Right forelimb (tissue), 1 donor: ENCODE measurements at regions not wholly inside any gene's neighbourhood (a gene's known extent, or its start where the extent isn't known, plus 50 kb on each side); places are given as distances from the start of the nearest gene placed in this dataset.
"Not testable (repeated sequence)": the region's sequence is repeated elsewhere in the genome, so short reads cannot be mapped to it uniquely, and the experiment has no call there.

Experiments
- DNase-seq: peaks from one replicate; pipeline ENCODE4 v3.0.0-alpha.2; 2018

DNA sequence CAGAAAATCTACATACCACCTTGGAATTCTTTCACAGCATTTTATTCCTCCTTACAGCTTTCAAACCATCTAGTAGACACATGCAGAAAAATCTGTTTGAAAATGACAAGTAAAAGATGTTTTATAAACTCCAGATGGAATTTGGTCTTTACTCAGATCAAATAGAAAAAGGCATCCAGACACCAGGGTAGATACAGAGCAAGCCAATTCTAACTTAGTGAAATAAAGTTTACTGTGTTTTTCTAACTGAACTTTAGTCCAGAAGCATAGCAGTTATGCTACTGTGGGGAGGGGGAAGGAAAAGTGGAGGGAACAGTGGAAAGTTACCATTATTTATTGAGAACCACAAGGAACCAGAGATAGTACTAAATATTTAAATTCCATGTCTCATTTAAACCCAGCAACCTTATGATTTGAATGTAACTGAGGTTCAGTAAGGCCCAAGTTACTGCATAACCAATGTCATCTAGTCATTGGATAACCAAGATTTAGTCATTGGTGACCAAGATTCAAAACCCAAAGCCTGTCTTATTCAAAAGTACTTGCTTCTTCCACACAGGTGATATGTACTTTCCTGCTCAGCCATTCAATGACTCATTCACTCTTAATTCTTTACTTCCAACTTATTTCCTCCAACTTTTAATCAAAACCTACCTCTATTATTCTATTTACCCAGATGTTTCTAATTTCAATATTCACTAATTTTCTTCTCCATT, 57.7 kb downstream of the RAD51AP2 start:
- no peak for DNase-seq

DNA sequence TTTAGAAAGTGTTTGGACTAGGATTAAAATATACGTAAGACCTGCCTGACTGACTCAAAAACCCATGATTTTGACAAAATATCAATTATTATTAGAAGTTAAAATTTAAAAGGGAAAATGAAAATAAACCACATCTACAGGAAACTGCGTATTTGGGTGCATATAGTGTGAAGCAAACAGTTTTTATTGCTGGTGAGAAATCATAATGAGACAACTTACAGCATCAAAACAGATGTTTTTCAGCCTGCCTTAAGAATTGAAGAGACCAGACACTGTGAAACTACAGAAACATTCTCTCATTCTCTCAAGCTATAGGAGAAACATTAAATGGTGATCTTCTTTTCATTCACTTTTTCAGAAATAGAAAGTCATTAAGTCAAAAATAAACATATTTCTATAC, 62.9 kb downstream of the RAD51AP2 start:
- DNase-seq = no peak

DNA sequence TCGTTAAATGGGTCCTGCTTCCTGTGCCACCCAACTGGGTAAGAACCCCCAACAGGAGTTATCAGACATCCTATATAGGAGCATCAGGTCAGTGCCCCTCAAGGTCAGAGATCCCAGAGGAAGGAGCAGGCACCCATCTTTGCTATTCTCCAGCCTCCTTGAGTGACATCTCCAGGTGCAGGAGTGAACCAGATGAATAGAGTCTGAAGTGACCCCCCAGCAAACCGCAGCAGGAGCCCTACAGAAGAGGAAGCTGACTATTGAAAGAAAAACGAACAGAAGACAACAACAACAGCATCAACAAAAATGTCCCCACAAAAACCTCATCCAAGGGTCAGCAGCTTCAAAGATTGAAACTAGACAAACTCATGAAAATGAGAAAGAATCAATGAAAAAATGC, 72.0 kb downstream of the RAD51AP2 start:
- not testable (repeated sequence) for DNase-seq

DNA sequence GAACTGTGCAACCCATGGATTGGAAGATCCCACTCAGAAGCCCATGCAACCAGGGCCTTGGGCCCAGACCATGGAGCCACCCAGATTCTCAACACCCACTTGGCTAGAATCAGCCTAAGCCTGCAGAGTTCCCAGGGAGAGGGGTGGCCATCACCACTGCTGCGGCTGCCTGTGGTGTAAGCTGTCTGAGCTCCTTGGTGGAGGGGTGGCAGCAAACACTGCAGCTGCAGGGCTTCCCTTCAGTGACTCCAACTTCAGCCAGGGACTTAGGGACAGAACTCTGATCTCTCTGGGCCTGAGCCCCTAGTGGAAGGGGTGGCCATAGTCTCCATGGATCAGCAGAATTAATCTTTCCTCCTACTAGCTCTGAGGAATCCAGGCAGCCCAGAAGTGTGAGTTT, 72.5 kb downstream of the RAD51AP2 start:
- no peak for DNase-seq

DNA sequence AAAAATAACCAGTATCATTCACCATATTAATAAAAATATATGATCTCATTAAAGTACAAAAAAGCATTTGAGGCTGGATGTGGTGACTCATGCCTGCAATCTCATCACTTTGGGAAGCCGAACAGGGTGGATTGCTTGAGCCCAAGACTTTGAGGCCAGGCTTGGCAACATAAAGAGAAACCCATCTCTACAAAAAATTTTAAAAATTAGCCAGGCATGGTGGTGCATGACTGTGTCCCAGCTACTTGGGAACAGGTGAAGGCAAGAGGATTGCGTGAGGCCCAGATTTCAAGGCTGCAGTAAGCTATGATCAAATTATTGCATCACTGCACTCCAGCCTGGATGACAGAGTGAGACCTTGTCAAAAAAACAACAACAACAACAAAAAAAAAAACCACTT, 75.9 kb downstream of the RAD51AP2 start:
- no peak for DNase-seq

DNA sequence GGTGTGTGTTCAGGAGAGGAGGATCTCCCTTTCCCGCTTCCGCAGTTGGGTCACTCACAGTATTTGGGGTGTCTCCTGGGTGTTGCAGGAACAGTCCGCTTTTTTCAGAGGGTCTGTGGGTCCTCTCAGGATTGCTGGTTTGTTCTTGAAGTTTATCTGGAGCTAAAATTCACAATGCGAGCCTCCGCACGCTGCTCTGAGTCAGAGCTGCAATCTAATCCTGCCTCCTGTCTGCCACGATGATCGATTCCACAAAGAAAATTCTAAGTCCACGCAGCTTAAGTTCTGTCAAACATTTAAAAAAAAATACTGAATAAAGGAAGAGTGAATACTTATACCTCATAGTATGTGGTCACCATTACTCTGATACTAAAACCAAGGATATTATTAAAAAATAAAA, 76.5 kb downstream of the RAD51AP2 start:
- no peak for DNase-seq

DNA sequence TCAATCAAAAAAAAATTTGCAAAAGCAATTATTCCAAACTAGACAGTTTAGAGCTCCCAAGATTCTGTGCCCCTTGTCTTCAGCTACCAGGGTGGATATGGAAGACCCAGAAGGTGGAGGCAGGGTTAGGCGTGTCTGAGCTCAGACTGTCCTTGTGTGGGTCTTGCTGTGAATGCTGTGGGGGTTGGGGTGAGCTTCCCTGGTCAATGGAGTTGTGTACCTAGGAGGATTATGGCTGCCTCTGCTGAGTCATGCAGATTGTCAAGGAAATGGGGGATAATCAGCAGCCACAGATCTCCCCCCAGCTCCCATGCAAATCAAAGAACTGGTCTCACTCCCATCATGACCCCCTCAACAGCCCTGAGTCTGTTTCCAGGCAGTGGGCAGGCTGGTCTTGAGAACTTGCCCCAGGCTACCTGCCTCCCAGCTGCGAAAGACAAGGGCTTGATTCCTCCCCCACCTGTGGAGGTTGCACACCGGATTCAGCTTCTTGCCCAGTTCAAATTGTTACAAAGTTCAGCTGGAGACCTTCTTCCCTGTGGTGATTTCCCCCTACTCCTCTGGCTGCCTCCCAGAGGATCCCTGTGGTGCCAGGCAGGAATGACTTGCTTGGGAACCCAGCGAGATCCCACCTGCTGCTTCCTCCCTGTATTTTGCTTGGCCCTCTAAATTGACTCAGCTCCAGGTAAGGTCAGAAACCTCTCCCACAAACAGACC, 77.0 kb downstream of the RAD51AP2 start:
- DNase-seq = no peak

DNA sequence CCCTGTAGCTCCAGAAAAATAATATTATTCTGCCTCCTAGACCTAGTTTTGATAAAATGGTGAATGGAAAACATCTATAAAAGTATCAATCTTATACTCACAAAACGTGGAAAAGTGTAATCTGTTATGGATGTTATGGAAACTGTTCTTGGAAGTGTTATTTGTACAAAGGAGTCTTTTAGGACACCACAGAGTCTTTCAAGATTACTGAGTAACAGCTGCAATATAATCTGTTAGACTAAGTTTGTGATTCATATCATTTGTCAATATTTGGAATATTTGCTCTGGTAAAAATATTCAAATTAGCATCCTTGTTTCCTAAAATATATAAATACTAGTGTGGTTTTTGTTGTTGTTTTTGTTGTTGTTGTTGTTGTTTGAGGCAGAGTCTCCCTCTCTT, 87.9 kb downstream of the RAD51AP2 start:
- DNase-seq = no peak

DNA sequence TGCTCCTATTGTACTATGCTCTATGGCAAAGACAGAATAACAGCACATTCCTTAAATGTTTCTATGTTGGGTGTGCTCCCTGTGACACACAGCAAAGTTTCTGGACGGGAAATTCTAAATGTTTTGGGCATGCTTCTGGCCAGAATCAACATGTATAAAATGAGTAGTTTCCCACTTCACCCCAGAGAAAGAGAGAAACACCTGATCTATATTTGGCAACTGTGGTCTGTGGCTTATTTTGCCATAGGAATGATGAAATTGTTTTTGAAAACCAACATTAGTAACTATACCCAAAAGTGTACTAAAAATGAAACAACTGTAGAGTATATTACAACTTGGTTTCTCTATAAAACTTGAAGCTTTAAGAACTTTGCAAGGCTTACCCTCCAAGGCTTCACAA, 89.1 kb downstream of the RAD51AP2 start:
- DNase-seq = no peak

DNA sequence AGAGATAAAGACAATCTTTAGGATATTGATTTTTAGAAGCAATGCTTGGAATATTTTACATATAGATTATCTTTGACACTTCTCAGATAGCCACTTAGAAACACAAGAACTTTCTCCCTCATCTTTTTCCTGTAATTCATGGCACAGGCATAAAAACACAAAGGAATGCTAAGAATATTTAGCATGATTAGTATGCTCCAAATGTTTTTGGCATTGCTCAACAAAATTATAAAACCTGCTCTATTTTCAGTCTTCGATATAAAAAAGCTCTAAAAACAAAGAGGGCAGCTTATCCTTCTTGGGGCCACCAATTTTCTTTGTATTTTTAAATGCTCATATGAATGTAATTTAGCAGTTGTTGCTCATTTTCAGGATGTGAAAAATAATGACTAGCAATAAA, 90.8 kb downstream of the RAD51AP2 start:
- no peak for DNase-seq

DNA sequence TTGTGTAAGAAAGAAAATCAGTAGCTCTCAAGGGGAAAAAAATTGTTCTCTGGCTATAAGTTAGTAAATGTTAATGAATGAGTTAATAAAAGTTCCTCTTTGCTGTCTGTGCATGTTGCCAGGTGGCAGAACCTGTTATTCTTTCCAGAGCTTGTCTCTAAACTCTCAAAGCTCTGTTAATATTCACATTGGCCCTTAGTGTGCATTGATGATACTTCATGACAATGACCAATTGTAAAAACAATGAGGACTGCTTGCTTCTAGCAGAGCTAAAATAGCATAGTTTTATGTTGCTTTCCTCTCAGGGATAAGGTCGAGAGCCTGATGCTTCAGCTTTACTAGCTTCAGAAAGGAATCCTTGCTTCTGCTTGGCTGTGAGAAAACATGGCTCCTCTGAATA, 91.5 kb downstream of the RAD51AP2 start:
- no peak for DNase-seq

DNA sequence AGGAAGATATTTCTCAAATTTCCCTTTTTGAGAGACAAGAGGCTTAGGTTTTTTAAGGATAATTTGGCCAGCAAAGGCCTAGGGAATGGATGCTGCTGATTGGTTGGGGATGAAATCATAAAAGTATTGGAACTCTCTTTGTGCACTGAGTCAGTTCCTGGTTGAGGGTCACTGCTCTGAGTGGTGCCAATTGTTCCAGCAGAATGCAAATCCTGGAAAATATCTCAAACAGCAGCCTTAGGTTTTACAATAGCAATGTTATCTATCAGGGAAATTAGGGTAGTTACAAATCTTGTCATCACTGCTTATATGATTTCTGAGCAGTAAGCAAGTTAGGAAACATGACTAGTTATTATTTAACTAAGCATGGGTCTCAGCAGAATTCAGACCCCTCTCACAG, 96.2 kb downstream of the RAD51AP2 start:
- DNase-seq = no peak

DNA sequence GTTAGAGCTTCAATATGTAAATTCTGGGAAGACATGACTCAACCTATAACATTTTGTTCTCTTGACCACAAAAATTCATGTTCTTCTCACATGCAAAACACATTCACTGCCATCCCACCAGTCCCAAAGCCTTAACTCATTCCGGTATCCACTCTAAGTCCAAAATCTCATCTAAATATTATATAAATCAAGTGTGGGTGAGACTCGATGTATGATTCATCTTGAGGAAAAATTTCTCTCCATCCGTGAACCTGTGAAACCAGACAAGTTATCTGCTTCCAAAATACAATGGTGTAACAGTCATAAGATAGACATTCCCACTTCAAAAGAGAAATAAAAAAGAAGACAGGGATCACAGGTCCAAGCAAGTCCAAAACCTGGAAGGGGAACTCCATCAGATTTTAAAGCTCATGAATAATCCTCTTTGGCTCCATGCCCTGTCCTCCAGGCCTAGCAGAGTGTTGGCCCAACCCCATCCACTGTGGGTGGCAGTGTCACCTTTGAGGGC, 101.3 kb downstream of the RAD51AP2 start:
- DNase-seq = no peak

DNA sequence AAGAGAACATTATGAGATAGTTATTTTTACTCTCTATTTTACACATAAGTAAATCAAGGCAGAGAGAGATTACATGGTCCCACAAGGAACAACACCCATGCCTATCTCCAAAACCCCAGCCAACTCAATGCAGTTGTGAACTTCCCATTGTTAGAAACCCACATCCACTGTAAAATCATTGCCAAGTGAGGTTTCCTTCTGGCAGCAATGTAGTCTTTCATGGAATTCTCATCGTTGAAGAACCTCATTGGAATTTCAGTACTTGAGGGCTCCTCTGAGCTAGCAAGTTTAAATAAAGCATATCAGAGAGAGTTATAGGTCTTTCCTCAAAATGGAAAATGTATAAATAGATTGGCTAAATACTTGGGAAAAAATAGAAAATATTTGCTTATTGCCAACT, 105.2 kb downstream of the RAD51AP2 start:
- DNase-seq = no peak

DNA sequence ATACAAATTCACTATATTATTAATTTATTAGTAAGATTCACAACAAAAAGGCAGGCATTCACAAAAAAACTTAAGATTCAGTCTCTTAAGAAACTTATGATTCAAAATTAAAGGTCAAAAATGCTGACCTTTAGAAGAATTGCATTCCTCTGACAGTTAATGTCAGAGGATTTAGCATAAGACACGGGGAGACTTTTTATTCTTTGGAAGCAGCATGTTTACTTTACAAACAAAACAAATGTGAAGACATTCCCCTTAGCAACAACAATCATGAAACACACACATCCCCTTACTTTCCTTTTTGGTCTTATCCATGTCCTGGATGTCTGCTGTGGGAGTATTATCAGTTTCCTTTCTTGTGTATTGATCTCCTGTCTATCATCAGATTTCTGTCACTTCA, 117.1 kb downstream of the RAD51AP2 start:
- DNase-seq = no peak

DNA sequence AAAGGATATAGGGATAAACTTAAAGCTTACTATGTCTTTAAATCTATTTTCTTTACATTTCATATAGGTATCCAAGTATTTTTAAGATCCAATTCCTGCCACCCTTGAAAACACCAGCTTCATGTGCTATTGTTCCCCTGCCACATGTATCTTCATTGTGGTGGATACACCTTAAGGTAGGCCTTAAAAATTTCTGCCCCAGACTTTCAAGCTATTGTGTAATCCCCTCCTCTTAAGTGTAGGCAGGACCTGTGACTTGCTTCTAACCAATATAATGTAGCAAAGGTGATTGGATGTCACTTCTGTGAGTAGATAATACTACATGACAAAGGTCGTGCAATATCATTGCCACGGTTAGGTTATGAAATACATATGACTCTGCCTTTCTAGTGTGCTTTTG, 119.5 kb downstream of the RAD51AP2 start:
- DNase-seq = no peak

DNA sequence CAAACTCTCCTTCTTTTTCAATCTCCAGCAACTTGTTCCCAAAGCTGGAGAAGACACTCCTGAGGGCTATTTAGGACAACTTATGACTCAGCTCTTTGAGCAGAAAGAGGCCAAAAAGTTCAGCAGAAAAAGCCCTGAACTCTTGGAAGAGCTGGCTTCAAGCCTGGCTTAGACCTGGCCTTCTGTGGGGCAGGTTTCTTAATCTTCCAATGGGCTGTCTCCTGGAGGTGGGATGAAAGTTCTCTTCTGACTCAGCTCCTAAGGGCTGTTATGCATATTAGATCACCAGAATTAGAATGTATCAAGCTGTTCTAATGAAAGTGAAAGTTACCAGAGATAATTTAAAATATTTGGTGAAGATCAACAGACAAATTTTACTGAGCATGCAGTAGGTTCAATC, 129.4 kb downstream of the RAD51AP2 start:
- no peak for DNase-seq

DNA sequence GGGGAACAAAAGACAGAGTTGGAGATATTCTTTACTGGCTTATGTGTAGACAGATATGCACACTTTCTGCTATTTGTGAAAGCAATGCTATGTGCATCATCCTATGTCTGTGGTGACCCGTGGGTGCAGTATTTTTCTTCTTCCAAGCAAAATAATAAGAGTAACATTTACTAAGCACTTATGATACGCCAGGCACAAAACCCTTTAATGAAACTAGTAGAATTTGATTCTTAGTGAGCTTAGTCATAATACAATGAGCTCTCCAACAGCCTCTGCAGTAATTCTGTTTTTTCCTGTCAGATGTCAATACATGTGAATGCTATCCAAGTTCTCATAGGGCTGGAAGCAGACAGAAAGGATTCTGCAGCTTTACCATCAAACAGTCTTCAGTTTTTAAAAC, 130.6 kb downstream of the RAD51AP2 start:
- no peak for DNase-seq

DNA sequence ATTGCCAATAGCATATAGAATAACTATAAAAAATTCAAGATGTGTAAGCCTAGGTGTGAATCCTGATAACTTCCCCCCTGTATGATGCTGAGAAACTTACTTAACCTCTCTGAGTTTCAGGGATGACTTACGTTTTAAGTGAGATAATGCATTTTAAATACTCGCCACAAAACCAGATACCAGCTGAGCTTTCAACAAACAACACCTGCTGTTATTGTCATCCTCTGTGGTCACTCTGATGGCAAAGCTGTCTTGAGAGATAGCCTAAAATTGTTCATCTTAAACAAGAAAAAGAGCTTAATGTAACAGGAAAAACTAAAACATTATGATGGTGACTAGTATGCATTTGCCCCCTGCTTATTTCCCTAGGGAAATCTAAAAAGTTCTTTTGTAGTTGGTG, 131.5 kb downstream of the RAD51AP2 start:
- no peak for DNase-seq

DNA sequence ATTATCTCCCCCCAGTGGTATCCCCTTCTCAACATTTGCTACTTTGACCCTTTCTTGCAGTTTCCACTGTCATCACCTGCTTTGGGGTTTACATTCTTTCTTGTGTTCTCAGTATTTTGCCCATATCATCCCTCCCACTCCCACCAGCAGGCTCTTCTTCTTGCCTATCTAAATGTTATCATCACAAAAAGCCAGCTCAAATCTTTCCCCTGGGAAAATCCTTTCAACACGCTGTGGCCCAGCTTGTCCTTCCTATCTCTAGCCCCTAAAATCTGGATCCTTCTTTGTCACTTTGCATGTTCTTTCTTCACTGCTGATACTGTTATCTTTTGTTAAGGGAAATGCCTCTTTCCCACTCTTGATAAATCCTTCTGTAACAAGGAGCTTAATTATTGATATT, 138.2 kb downstream of the RAD51AP2 start:
- no peak for DNase-seq

DNA sequence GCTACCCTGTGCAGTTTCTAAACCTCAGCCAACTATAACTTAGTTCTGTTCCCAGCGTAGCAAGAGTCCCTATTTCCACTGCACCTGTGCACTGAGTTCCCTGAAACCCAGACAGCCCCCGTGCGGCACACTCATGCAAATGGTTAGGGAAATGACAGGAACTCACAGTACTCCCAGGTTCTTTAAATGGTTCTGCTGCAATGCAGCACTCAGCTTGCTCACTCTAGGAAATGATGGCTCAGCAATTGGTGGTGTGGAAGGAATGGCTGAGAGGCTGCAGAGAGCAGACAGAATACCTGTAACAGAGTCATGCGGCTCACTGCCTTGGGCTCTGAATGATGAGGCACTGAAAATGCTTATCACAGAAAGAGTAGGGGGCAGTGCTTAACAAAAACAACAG, 143.0 kb downstream of the RAD51AP2 start:
- DNase-seq = no peak

DNA sequence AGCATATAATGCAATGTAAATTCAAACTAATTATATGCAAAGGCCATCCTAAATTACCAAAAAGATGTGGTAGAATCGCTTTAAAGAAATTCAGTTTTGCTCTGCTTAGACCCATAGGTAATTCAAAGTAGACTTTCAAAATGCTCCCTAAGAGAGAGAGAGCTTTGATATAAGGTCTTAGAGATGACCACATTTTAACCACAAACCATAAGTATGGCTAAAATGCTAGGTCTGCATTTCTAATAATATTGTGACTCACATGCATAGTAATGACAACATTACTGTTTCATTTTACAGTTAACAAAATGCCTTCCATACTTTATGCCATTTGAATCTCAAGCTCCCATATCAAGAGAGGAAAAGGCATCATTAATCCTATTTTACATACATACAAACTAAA, 144.5 kb downstream of the RAD51AP2 start:
- DNase-seq = no peak

DNA sequence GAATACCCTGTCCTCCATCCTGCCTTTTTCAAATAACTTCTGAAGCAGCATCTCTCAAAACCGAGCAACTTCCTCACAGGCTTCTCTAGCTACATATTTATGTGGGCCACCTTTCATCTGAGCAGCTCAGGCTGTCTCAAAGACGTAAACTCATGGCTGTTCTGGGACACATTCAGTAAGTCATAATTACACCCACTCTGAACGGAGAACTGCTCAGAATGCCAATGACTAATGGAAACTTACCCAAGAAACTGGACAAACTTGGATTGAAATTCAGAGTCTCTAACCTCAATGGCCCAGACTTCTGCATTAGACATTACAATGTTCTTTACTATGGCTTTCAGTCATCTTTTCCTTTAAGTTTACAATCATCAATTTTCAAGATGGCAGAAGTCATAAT, 145.2 kb downstream of the RAD51AP2 start:
- DNase-seq = no peak

DNA sequence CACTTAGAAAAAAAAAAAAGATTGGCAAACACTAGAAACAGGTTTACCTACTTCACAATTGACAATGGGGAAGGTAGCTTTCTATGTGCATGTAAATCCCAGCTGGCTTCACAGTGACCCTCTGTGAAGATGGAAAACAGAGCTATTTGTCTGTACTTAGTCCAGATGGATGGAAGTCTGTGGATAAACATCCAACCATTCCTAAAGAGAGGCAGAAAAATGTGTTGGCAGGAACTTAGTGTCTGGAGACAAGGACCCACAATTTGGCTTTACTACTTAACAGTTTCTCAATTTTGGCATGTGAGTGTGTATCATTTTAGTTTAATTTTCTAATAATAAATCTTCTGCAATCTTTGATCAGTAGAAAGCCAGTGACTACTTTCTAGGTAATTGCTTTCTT, 154.4 kb downstream of the RAD51AP2 start:
- DNase-seq = no peak

DNA sequence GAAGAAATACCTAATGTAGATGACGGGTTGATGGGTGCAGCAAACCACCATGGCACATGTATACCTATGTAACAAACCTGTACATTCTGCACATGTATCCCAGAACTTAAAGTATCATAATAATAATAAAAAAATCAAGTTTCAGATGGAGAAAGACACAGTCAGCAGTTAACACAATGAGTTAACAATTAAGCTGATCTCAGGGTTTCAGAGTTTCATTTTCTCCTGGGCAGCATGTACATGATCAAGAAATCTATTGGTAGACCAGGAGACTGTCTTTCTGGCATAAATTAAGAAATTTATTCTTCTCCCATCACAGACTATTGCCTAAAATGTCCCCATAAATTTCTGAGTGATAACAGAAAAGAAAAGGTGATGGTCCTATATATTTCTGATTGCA, 155.3 kb downstream of the RAD51AP2 start:
- DNase-seq = no peak
